H1 (cell line): ENCODE measurements at regions not wholly inside any gene's neighbourhood (a gene's known extent, or its start where the extent isn't known, plus 50 kb on each side); places are given as distances from the start of the nearest gene placed in this dataset.
A peak's percentile ranks its signal among the peaks of the same experiment; 100 is the strongest.

Experiments used
- ASH2L ChIP-seq: fragments of 200-600, 300-600 bp; sonication (generic); IDR thresholded peaks from one replicate; pipeline ENCODE4 v1.7.1; 2017; ENCODE audit warnings: low read length
- ATF2 ChIP-seq: IDR thresholded peaks from 2 replicates; pipeline ENCODE4 v1.6.1; 2012; ENCODE audit warnings: low read length, inconsistent platforms
- CHD1 ChIP-seq: IDR thresholded peaks from 2 replicates; pipeline ENCODE4 v1.6.1; 2012; ENCODE audit warnings: low read depth, low read length, improper control_type of control experiment
- CHD2 ChIP-seq: IDR thresholded peaks from 2 replicates; pipeline ENCODE4 v1.6.1; 2012; ENCODE audit warnings: low read length, improper control_type of control experiment
- EP300 ChIP-seq, 2 experiments: IDR thresholded peaks; 1 replicate in 1 of 2; 2 replicates in 1 of 2; pipeline ENCODE4 v1.6.1; 2011 to 2012; ENCODE audit warnings: low read depth in 2 of 2, low read length in 2 of 2, mild to moderate bottlenecking in 2 of 2, borderline replicate concordance in 1 of 2, inconsistent platforms in 1 of 2, moderate library complexity in 1 of 2
- HDAC2 ChIP-seq, 2 experiments: fragments of 300-600 bp in 1 of 2; sonication (generic) in 1 of 2; IDR thresholded peaks; 2 replicates each; pipeline ENCODE4 v1.6.1; 2011 to 2012; ENCODE audit warnings: low read depth in 2 of 2, low read length in 2 of 2, mild to moderate bottlenecking in 2 of 2, moderate library complexity in 2 of 2, borderline replicate concordance in 1 of 2, inconsistent platforms in 1 of 2
- RFX5 ChIP-seq: IDR thresholded peaks from 2 replicates; pipeline ENCODE4 v1.6.1; 2011; ENCODE audit warnings: low read depth, low read length, improper control_type of control experiment, borderline replicate concordance
- SIRT6 ChIP-seq: IDR thresholded peaks from one replicate; pipeline ENCODE4 v1.7.1; 2012; ENCODE audit warnings: low read length, inconsistent platforms
- TCF12 ChIP-seq: IDR thresholded peaks from 2 replicates; pipeline ENCODE4 v1.6.1; 2011; ENCODE audit warnings: low read depth, mild to moderate bottlenecking, low read length
- YY1 ChIP-seq: IDR thresholded peaks from 2 replicates; pipeline ENCODE4 v1.6.1; 2011; ENCODE audit warnings: low read depth, mild to moderate bottlenecking, low read length
- ZNF274 ChIP-seq: IDR thresholded peaks from 2 replicates; pipeline ENCODE4 v1.7.0; 2012; ENCODE audit warnings: low read length, borderline replicate concordance; ENCODE audit errors: extremely low read depth

GRCh38 chr11:110830344-110830743, 118.1 kb upstream of the ARHGAP20 start (continued):
- TF ChIP-seq HDAC2 (IDR thresholded peaks at IDR 0.05; ENCODE audit: borderline replicate concordance in 1 of 2, low read depth in 2 of 2, low read length in 2 of 2): peak in 1 of 2 experiments; percentile 81; a peak in 1 of 4 replicates
- no peak for TF ChIP-seq ATF2
- no peak for TF ChIP-seq ZNF274
- TF ChIP-seq CHD2: no peak
- no peak for TF ChIP-seq YY1
- TF ChIP-seq TCF12: no peak
- TF ChIP-seq EP300 (IDR thresholded peaks at IDR 0.05; ENCODE audit: borderline replicate concordance in 1 of 2, low read depth in 2 of 2, low read length in 2 of 2): no peak
- no peak for TF ChIP-seq SIRT6
- no peak for TF ChIP-seq RFX5
- no peak for TF ChIP-seq CHD1
- TF ChIP-seq ASH2L: no peak
